HL-60 (cell line): ENCODE measurements at regions not wholly inside any gene's neighbourhood (a gene's known extent, or its start where the extent isn't known, plus 50 kb on each side); places are given as distances from the start of the nearest gene placed in this dataset.
"Not testable (repeated sequence)": the region's sequence is repeated elsewhere in the genome, so short reads cannot be mapped to it uniquely, and the experiment has no call there.

Source experiments
- GABPA ChIP-seq: IDR thresholded peaks from 2 replicates; pipeline ENCODE4 v1.6.1; 2012; ENCODE audit warnings: low read depth
- POLR2AphosphoS5 ChIP-seq: IDR thresholded peaks from 2 replicates; pipeline ENCODE4 v1.6.1; 2012; ENCODE audit warnings: low read depth
- SPI1 ChIP-seq: IDR thresholded peaks from 2 replicates; pipeline ENCODE4 v1.6.1; 2012; ENCODE audit warnings: low read depth, mild to moderate bottlenecking, borderline replicate concordance
- TF ChIP-seq, protein P1 (sequence below): IDR thresholded peaks from one replicate; pipeline ENCODE4 v1.5.1; 2011; ENCODE audit warnings: low read length, control low read depth, inconsistent platforms; ENCODE audit not compliant: insufficient read depth
- TF ChIP-seq, protein P2 (sequence below): IDR thresholded peaks from 2 replicates; pipeline ENCODE4 v1.6.1; 2012; ENCODE audit warnings: low read depth; ENCODE audit not compliant: insufficient replicate concordance

DNA sequence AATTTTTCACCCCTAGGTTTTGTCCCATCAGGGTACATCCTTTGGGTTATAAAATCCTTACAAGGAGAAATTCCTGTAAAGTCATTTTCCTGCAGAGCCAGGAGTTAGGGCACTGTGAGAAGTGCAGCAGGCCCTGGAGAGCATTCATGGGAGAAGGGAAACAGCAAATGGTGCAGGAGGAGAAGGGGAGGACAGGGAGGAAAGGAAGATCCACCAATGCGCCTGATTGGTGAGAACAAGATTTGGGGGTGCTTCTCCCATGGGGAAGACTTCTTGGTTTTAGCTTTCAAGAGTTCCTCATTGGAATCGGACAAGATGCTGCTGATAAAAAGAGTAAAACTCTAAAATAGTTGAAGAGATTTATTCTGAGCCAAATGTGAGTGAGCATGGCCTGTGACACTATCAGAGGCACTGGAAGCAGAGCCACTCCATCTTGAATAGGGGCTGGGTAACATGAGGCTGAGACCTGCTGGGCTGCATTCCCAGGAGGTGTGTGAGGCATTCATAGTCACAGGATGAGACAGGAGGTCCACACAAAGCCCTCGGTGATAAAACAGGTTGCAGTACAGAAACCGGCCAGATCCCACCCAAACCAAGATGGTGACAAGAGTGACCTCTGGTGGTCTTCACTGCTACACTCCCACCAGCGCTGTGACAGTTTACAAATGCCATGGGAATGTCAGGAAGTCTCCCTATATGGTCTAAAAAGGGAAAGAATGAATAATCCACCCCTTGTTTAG is 305.5 kb upstream of the USP9Y start:
- TF ChIP-seq, protein P1, sequence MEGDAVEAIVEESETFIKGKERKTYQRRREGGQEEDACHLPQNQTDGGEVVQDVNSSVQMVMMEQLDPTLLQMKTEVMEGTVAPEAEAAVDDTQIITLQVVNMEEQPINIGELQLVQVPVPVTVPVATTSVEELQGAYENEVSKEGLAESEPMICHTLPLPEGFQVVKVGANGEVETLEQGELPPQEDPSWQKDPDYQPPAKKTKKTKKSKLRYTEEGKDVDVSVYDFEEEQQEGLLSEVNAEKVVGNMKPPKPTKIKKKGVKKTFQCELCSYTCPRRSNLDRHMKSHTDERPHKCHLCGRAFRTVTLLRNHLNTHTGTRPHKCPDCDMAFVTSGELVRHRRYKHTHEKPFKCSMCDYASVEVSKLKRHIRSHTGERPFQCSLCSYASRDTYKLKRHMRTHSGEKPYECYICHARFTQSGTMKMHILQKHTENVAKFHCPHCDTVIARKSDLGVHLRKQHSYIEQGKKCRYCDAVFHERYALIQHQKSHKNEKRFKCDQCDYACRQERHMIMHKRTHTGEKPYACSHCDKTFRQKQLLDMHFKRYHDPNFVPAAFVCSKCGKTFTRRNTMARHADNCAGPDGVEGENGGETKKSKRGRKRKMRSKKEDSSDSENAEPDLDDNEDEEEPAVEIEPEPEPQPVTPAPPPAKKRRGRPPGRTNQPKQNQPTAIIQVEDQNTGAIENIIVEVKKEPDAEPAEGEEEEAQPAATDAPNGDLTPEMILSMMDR: not testable (repeated sequence)
- TF ChIP-seq POLR2AphosphoS5, SPI1, GABPA: not testable (repeated sequence)
- TF ChIP-seq, protein P2, sequence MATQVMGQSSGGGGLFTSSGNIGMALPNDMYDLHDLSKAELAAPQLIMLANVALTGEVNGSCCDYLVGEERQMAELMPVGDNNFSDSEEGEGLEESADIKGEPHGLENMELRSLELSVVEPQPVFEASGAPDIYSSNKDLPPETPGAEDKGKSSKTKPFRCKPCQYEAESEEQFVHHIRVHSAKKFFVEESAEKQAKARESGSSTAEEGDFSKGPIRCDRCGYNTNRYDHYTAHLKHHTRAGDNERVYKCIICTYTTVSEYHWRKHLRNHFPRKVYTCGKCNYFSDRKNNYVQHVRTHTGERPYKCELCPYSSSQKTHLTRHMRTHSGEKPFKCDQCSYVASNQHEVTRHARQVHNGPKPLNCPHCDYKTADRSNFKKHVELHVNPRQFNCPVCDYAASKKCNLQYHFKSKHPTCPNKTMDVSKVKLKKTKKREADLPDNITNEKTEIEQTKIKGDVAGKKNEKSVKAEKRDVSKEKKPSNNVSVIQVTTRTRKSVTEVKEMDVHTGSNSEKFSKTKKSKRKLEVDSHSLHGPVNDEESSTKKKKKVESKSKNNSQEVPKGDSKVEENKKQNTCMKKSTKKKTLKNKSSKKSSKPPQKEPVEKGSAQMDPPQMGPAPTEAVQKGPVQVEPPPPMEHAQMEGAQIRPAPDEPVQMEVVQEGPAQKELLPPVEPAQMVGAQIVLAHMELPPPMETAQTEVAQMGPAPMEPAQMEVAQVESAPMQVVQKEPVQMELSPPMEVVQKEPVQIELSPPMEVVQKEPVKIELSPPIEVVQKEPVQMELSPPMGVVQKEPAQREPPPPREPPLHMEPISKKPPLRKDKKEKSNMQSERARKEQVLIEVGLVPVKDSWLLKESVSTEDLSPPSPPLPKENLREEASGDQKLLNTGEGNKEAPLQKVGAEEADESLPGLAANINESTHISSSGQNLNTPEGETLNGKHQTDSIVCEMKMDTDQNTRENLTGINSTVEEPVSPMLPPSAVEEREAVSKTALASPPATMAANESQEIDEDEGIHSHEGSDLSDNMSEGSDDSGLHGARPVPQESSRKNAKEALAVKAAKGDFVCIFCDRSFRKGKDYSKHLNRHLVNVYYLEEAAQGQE: not testable (repeated sequence)
